ENCODE measurements at regions not wholly inside any gene's neighbourhood (a gene's known extent, or its start where the extent isn't known, plus 50 kb on each side); places are given as distances from the start of the nearest gene placed in this dataset.

DNA sequence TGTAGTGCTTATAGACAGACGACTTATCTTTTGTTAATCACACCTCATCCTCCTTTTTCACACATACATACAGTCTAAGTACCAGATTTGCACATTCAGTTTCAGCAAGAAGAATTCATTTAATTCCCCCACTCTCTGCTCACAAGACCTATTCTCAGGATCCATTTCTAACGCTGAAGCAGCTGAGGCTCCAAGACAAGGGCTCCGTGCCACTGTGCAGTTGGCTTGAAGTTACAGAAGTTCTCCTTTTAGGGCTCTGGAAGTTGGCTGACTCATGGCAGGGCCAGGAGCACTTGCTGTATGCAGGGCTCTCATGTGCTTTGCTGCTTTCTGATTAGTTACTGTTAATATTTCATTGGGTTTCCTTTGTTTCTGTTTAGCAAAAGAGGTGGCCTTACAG is 1566.9 kb upstream of the TMEM132C start:
- Histone ChIP-seq H3K4me3 (no peak overlapping the region), H3K9me3 (no peaks in the 10 kb centered on the region), H3K27ac (no peak overlapping the region), H3K36me3 (no peaks in the 10 kb centered on the region), H3K27me3 (replicated peaks; ENCODE audit: insufficient read depth) (no peaks in the 10 kb centered on the region), H3K4me1 (ENCODE audit: control insufficient read depth in 1 of 2, low read depth in 2 of 2) (no peaks in the 10 kb centered on the region)
- no peak for DNase-seq (ENCODE audit: low spot score)
- TF ChIP-seq, protein P1, sequence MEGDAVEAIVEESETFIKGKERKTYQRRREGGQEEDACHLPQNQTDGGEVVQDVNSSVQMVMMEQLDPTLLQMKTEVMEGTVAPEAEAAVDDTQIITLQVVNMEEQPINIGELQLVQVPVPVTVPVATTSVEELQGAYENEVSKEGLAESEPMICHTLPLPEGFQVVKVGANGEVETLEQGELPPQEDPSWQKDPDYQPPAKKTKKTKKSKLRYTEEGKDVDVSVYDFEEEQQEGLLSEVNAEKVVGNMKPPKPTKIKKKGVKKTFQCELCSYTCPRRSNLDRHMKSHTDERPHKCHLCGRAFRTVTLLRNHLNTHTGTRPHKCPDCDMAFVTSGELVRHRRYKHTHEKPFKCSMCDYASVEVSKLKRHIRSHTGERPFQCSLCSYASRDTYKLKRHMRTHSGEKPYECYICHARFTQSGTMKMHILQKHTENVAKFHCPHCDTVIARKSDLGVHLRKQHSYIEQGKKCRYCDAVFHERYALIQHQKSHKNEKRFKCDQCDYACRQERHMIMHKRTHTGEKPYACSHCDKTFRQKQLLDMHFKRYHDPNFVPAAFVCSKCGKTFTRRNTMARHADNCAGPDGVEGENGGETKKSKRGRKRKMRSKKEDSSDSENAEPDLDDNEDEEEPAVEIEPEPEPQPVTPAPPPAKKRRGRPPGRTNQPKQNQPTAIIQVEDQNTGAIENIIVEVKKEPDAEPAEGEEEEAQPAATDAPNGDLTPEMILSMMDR (IDR thresholded peaks at IDR 0.05), result no peak
- ATAC-seq (ENCODE audit: insufficient number of reproducible peaks, low FRiP score, low read depth), result no peak

DNA sequence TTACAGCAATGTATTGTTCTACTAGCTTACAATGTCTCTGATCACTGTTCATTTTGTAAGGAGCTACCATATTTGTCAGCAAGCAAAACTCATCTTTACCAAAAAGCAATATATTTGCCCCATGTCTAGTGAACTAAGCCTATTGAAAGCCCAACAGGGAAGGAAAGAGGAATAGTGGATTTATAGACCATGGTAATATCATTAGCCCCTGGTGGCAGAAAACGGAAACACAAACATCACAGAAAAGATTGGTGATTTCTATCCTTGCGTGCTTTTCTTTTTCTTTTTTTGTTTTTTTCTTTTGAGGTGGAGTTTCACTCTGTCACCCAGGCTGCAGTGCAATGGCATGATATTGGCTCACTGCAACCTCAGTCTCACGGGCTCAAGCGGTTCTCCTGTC is 1562.4 kb upstream of the TMEM132C start:
- no peak overlapping the region for H3K4me3 ChIP-seq
- no peaks in the 10 kb centered on the region for H3K4me1 ChIP-seq (ENCODE audit: control insufficient read depth in 1 of 2, low read depth in 2 of 2)
- DNase-seq (ENCODE audit: low spot score) (no peak), ATAC-seq (ENCODE audit: insufficient number of reproducible peaks, low FRiP score, low read depth) (no peak)
- TF ChIP-seq, protein P1 (IDR thresholded peaks at IDR 0.05), result no peak
- no peaks in the 10 kb centered on the region for H3K27me3 ChIP-seq (replicated peaks; ENCODE audit: insufficient read depth)
- H3K9me3 ChIP-seq, result no peaks in the 10 kb centered on the region
- no peak overlapping the region for H3K27ac ChIP-seq
- H3K36me3 ChIP-seq, result no peaks in the 10 kb centered on the region

DNA sequence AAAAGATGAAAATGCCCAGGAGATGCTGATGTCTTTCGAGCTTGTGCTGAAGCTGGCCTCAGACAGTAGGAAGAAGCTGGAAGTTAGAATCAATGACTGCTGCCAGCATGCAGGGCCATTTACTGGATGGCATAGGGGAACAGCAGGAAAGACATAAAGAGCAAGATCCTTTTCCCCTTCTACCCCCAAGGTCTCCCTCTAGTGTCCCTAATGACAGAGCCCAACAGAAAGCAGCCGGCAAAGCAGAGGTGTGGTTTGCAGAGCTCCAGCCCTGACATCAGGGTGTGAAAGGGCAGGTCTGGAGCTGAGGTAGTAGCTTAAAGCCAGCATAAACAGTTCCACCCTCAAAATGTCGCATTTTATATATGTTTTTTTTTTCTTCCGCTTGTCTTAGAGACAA is 1560.7 kb upstream of the TMEM132C start:
- H3K9me3 ChIP-seq, result no peaks in the 10 kb centered on the region
- TF ChIP-seq, protein P1 (IDR thresholded peaks at IDR 0.05), result no peak
- no peak for ATAC-seq (ENCODE audit: insufficient number of reproducible peaks, low FRiP score, low read depth)

DNA sequence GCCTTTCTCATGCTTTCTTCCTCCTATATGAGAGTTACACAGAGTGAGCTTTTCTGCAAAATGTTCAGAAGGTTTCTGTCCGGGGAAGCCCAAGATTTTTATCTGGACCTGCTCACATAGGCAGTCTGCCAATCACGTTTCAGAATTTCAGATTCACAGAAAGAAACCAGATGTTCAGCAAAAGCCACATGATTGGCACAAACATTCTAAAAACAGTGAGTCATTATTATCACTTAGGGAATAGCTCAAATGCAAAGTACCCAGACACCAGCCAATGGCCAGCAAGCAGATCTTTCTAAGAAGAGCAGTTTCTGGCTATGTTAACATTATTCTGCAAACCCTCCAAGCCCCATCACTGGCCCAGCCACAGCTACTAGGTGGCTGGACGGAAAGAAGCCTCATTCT is 1558.5 kb upstream of the TMEM132C start:
- Histone ChIP-seq H3K9me3 (no peaks in the 10 kb centered on the region), H3K4me1 (ENCODE audit: control insufficient read depth in 1 of 2, low read depth in 2 of 2) (no peaks in the 10 kb centered on the region), H3K27ac (no peak overlapping the region), H3K27me3 (replicated peaks; ENCODE audit: insufficient read depth) (no peaks in the 10 kb centered on the region), H3K36me3 (no peaks in the 10 kb centered on the region), H3K4me3 (no peak overlapping the region)
- no peak for ATAC-seq (ENCODE audit: insufficient number of reproducible peaks, low FRiP score, low read depth)
- TF ChIP-seq, protein P1 (IDR thresholded peaks at IDR 0.05), result no peak
- DNase-seq (ENCODE audit: low spot score), result no peak

More for the DNA sequence above, 1560.7 kb upstream of the TMEM132C start:
- Histone ChIP-seq H3K27ac (no peak overlapping the region), H3K27me3 (replicated peaks; ENCODE audit: insufficient read depth) (no peaks in the 10 kb centered on the region), H3K4me1 (ENCODE audit: control insufficient read depth in 1 of 2, low read depth in 2 of 2) (no peaks in the 10 kb centered on the region), H3K36me3 (no peaks in the 10 kb centered on the region), H3K4me3 (no peak overlapping the region)
- DNase-seq (ENCODE audit: low spot score), result no peak

DNA sequence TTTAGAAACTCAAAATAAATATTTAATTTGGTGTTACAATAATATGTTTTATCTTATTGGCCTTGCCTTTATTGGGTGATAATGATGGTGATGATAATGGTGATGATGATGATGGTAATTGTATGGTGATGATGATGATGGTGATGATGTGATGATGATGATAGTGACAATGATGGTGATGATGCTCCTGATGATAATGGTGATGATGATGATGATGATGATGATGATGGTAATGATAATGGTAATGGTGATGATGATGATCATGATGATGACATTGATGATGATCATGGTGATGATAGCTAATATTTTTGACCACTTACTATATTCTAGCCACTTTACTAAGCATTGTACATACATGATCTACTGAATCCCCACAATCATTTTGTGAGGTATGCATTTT is 1548.6 kb upstream of the TMEM132C start:
- no peak overlapping the region for H3K27ac ChIP-seq
- no peaks in the 10 kb centered on the region for H3K9me3 ChIP-seq
- TF ChIP-seq, protein P1 (IDR thresholded peaks at IDR 0.05), result no peak
- no peaks in the 10 kb centered on the region for H3K27me3 ChIP-seq (replicated peaks; ENCODE audit: insufficient read depth)
- no peaks in the 10 kb centered on the region for H3K36me3 ChIP-seq
- DNase-seq (ENCODE audit: low spot score), result no peak
- no peak for ATAC-seq (ENCODE audit: insufficient number of reproducible peaks, low FRiP score, low read depth)
- no peaks in the 10 kb centered on the region for H3K4me1 ChIP-seq (ENCODE audit: control insufficient read depth in 1 of 2, low read depth in 2 of 2)
- H3K4me3 ChIP-seq, result no peak overlapping the region
